ENCODE measurements at regions not wholly inside any gene's neighbourhood (a gene's known extent, or its start where the extent isn't known, plus 50 kb on each side); places are given as distances from the start of the nearest gene placed in this dataset.

DNA sequence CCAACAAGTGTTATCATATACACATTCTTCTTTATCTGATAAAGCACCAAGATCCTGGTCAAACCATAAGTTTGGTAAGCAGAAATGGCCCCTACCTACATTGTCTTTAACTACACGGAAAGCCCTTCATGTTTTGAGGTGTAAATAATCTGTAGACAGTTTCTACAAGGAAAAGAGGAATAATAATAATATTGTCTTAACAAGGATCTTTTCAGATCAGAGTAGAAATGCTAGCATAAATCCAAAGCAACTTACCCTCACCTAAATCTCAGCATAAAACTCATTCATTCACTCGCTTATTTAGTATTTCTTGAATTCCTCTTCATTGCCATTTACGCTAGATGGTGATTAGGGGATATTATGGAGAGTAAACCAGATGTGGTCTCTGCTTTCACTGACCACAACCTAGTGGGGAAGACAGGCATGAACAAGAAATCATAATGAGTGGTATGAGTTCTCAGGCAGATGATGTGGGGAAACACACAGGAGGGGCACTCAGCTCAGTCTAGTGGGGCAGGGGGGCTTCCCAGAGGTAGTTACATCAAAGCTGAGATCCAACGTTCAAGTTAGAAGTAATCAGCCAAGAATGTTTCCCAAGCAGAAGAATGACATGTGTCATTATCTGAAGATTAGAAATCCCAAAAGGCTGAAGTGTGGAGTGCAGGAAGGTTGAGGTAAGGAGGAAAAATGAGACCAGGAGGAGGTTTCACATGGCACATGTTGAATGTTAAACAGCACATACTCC lies 65.4 kb upstream of the ZC3H12C start:
- no peak for DNase-seq (ENCODE audit: low spot score)

DNA sequence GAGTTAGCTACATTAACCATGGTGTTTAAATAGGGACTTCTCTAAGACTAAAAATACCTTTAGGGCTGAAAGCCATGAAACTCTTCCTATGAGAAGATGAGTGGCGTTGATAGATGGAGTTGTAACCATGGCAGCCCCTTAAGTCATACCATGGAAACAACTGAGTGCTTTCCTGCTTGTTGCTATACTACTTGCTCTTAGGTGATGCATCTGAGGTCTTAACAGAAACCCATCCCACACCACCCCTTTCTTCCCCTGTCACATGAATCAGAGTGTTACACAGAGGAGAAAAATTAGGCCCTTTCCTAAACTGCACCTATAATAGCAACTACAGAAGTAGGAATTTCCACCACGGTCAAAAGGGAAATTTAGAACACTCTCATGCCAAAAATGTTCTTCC lies 64.3 kb upstream of the ZC3H12C start:
- no peak for DNase-seq (ENCODE audit: low spot score)

DNA sequence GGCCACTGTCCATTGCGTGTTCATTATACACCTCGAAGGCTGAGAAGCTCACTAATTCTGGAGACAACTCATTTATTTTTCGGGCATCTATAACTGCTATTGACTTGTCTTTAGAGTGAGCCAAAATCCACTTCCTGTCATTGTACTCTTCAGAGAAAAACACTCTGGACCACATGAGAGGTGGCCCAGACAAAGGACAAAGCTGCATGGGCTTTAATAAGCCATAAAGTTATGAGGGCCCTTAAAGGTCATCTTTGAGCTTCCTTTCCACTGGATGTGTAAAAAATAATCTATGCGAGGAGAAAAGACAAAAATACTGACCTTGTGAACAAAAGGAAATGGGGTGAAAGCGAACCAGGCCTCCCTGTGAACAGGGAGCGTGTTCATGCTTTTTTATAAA lies 63.5 kb upstream of the ZC3H12C start:
- no peak for DNase-seq (ENCODE audit: low spot score)

DNA sequence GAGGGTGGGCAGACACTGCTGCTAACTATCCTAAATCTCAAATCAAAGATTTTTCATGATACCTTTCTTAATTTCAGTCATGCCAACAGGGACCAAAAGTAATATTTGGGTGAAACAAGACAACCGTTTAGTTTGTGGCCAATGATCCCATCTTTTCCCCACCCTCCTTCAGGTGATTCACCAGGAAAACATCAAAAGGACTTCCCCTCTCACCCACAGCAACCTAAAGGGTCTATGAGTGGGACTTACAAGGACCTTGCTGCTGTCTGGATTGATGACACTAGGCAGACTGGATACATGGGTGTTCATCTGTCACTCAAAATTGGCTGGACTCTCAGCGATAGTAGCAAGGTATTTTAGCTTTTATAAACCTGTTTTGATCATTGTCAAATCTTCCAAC lies 62.0 kb upstream of the ZC3H12C start:
- DNase-seq (ENCODE audit: low spot score) = no peak

DNA sequence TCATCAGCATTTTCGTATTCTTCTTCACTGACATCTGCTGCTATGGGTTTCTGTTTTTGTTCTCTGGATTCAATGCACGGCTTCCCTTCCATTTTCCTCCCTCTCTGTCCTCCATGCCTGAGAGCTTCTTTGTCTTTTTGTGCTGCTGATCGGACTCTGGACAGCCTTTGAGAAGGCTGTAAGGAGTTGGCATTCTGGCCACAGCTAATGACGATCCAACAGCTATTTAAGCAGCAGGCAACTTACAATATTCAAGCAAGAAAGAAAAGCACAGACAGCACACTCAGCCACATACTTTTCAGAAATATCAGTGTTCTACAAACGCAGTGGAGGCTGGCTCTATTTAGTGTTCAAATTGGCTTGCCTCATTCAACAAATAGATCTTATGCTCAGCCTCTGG lies 60.9 kb upstream of the ZC3H12C start:
- DNase-seq (ENCODE audit: low spot score) = no peak

DNA sequence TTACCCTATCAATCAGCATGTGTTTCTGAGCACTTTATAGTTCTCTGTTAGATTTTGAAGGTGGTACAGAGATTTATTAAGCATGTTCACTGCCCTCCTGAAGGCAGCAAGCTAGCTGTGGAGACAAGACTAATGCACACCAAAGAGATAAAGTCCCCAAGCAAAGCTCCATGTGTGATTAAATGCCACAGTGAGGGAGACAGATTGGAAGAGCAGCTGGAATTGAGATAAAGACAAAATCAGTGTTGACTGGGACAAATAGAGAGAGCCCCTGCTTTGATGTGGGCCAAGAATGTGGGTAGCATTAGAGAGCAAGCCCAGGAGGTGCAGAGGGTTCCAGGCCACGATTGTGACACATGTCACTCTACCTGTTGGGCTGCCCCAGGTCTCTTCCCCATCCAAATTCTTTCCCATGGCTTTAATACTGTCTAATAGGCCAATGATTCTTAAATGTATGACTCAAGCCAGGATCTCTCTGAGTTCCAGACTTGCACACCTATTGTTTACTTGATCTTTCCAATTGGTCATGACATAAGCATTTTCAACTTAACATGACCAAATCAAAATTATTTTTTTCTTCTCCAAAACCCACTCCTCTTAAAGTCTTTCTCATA lies 60.1 kb upstream of the ZC3H12C start:
- no peak for DNase-seq (ENCODE audit: low spot score)

DNA sequence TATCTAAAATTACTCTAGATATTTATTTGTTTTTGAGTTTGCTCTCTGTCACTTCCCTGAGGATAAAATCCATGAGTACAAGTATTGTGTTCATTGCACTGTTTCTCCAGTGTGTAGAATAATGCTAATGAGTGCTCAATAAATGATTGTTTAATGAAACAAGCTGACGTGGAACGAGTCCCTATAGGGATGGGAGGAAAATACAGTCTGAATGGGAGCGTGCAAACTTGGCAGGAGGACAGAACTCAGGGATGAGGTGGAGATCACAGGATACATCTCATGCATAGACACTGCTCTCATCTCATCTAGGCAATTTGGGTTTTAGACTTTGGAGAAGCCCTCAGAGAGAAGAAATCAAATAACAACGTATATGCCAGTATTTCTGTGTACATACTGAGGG lies 58.4 kb upstream of the ZC3H12C start:
- no peak for DNase-seq (ENCODE audit: low spot score)

DNA sequence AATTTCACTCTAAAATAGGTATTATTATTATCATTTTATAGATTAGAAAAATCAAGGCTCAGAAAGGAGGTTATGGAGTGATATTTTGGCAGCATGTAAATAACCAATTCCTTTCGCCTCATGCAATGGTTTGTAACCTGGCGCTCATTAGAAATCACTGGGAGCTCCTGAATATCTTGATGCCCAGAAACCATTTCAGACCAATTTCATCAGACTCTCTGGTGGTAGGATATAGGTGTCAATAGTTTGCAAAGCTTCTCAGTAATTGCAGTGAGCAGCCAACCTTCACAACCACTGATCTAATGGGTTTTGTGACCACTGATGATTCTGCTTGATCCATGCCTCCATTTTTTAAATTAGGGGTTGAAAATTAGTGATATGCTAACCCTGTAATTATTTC lies 57.8 kb upstream of the ZC3H12C start:
- no peak for DNase-seq (ENCODE audit: low spot score)

DNA sequence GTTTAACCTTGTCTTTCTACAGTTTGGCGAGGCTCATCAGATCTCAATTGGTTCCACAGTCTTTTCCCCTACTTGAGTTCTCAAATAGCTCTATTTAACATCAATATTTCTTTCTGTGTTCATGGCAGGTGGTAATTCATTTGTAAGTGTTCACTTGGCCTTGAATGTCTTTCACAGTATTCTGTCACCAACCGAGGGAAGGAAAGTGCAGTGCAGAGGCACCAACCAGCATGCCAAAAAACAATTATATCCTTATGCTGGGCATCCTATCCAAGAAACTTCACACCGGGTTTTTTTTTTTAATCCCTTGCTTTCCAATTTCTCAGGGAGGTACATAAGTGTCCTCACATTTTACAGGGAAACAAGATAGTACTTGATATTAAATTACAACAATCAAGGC lies 55.0 kb upstream of the ZC3H12C start:
- no peak for DNase-seq (ENCODE audit: low spot score)
